B cell (primary cell): ENCODE measurements at regions not wholly inside any gene's neighbourhood (a gene's known extent, or its start where the extent isn't known, plus 50 kb on each side); places are given as distances from the start of the nearest gene placed in this dataset.

Source experiments
- ATAC-seq: fragments of 200-7000 bp; cut with Tn5 transposase; one replicate; pipeline ENCODE4 v1.10.0; 2021; ENCODE audit warnings: low read depth, mild to moderate bottlenecking, moderate number of reproducible peaks, moderate library complexity
- CTCF ChIA-PET: fragments of 350-600 bp; sonication (Branson Sonifier 250); formaldehyde crosslinking; loops from one replicate; lab custom pipeline; 2021; ENCODE audit warnings: antibody characterized with exemption, inconsistent platforms; lab: Charles Lee
- POLR2A ChIA-PET: fragments of 350-600 bp; sonication (Branson Sonifier 250); formaldehyde crosslinking; loops from one replicate; lab custom pipeline; 2021; ENCODE audit warnings: antibody characterized with exemption; lab: Charles Lee
- DNase-seq: peaks from one replicate; pipeline ENCODE4 v3.0.0; 2013
- H2AFZ ChIP-seq: 2 replicates; pipeline ENCODE4 v1.6.1; 2012; ENCODE audit warnings: mild to moderate bottlenecking, low read depth, low read length; ENCODE audit not compliant: insufficient read depth, poor library complexity, severe bottlenecking
- H3K27ac ChIP-seq, 2 donors: 1 replicate in 1 of 2; 2 replicates in 1 of 2; pipeline ENCODE4 v1.5.1; 2012 to 2013; ENCODE audit warnings: low read length in 2 of 2, mild to moderate bottlenecking in 2 of 2, moderate library complexity in 1 of 2
- H3K27me3 ChIP-seq, 4 experiments: fragments of 200-600 bp in 1 of 4; sonication (generic) in 1 of 4; replicated peaks in 1 of 4; 1 replicate in 2 of 4; 2 replicates in 2 of 4; pipeline versions ENCODE4 v1.6.1 to v1.7.0; 2013 to 2016; ENCODE audit warnings: low read length in 3 of 4, mild to moderate bottlenecking in 2 of 4, mixed read lengths in 1 of 4, moderate library complexity in 1 of 4; ENCODE audit not compliant: insufficient read depth in 4 of 4, control insufficient read depth in 3 of 4; ENCODE audit errors: control extremely low read depth in 1 of 4
- H3K36me3 ChIP-seq, 2 experiments: replicated peaks in 1 of 2; 1 replicate in 1 of 2; 2 replicates in 1 of 2; pipeline versions ENCODE4 v1.6.1 to v1.7.1; 2013; ENCODE audit warnings: low read length in 1 of 2; ENCODE audit not compliant: insufficient read depth in 2 of 2, control insufficient read depth in 1 of 2; ENCODE audit errors: control extremely low read depth in 1 of 2, extremely low read depth in 1 of 2
- H3K4me1 ChIP-seq, 2 donors: fragments of 200-600 bp in 1 of 2; sonication (generic) in 1 of 2; 1 replicate in 1 of 2; 2 replicates in 1 of 2; pipeline versions ENCODE4 v1.5.1 to v1.6.1; 2013 to 2017; ENCODE audit warnings: low read length in 2 of 2; ENCODE audit not compliant: control insufficient read depth in 2 of 2, insufficient read depth in 2 of 2
- H3K4me2 ChIP-seq: replicated peaks from 2 replicates; pipeline ENCODE3; 2012; ENCODE audit warnings: mild to moderate bottlenecking, low read depth, low read length; ENCODE audit not compliant: poor library complexity, severe bottlenecking
- H3K4me3 ChIP-seq, 5 experiments: fragments of 200-600 bp in 1 of 5; sonication (generic) in 1 of 5; 1 replicate in 3 of 5; 2 replicates in 2 of 5; pipeline versions ENCODE4 v1.5.1 to v1.7.0; 2011 to 2016; ENCODE audit warnings: low read length in 4 of 5, mild to moderate bottlenecking in 4 of 5, low read depth in 2 of 5, control low read depth in 1 of 5, moderate library complexity in 1 of 5; ENCODE audit not compliant: insufficient read depth in 1 of 5; ENCODE audit errors: control extremely low read depth in 1 of 5, extremely low read depth in 1 of 5
- H3K79me2 ChIP-seq: fragments of 200-600 bp; sonication (generic); one replicate; pipeline ENCODE4 v1.6.0; 2016; ENCODE audit warnings: low read length; ENCODE audit not compliant: control insufficient read depth, insufficient read depth
- H3K9ac ChIP-seq: fragments of 200-600 bp; sonication (generic); 2 replicates; pipeline ENCODE4 v1.6.1; 2017; ENCODE audit warnings: mild to moderate bottlenecking, low read length, moderate library complexity
- H3K9me3 ChIP-seq, 3 donors: one replicate each; pipeline versions ENCODE4 v1.6.1 to v1.7.1; 2013; ENCODE audit warnings: low read length in 2 of 3; ENCODE audit not compliant: control insufficient read depth in 2 of 3, insufficient read depth in 1 of 3; ENCODE audit errors: control extremely low read depth in 1 of 3
- H4K20me1 ChIP-seq: 2 replicates; pipeline ENCODE4 v1.6.0; 2012; ENCODE audit warnings: mild to moderate bottlenecking, low read length; ENCODE audit not compliant: insufficient read depth, control insufficient read depth, poor library complexity, severe bottlenecking
- H3K27ac Mint-ChIP-seq: one replicate; pipeline ENCODE4 v1.8.0; 2021; ENCODE audit warnings: mixed read lengths
- H3K27me3 Mint-ChIP-seq: one replicate; pipeline ENCODE4 v1.8.0; 2021; ENCODE audit warnings: mixed read lengths
- H3K4me1 Mint-ChIP-seq: one replicate; pipeline ENCODE4 v1.8.0; 2021; ENCODE audit warnings: mixed read lengths
- H3K4me3 Mint-ChIP-seq: one replicate; pipeline ENCODE4 v1.8.0; 2021; ENCODE audit warnings: mixed read lengths
- H3K9me3 Mint-ChIP-seq: one replicate; pipeline ENCODE4 v1.8.0; 2022; ENCODE audit warnings: mixed read lengths; ENCODE audit not compliant: insufficient read depth
- CTCF ChIP-seq: fragments of 200-600 bp; IDR thresholded peaks from one replicate; pipeline ENCODE4 v1.8.0; 2022; ENCODE audit warnings: antibody characterized with exemption, mild to moderate bottlenecking
- EZH2 ChIP-seq: IDR thresholded peaks from 2 replicates; pipeline ENCODE4 v1.6.1; 2012; ENCODE audit warnings: borderline replicate concordance, low read depth, mild to moderate bottlenecking, moderate library complexity, low read length; ENCODE audit not compliant: insufficient read depth, poor library complexity, severe bottlenecking
- WGBS: methylation state at CpG from one replicate; pipeline ENCODE4 v1.1.5; 2013; ENCODE audit warnings: missing lambda C conversion rate; ENCODE audit not compliant: insufficient coverage; 5-methylcytosine and 5-hydroxymethylcytosine counted together
- intact Hi-C: fragments of 100-400 bp; cut with micrococcal nuclease; formaldehyde crosslinking; loops from one replicate; pipeline ENCODE4 v1.10.0; 2022

GRCh38 chr3:193757457-193757856, 164.4 kb downstream of the OPA1 start:
- Mint-ChIP-seq H3K9me3 (peaks cover 9% of the 10 kb centered on the region), H3K27me3 (peaks cover 27% of the 10 kb centered on the region), H3K4me1 (no peaks in the 10 kb centered on the region), H3K27ac (no peak overlapping the region), H3K4me3 (no peak overlapping the region)
- H3K27me3 ChIP-seq: peaks cover 0 to 4% (median 2%) of the 10 kb centered on the region in 4 experiments
- H3K9me3 ChIP-seq: peaks cover 11 to 22% (median 12%) of the 10 kb centered on the region in 3 donors
- H3K36me3 ChIP-seq: no peaks in the 10 kb centered on the region
- POLR2A ChIA-PET: no interaction called here
- CTCF ChIA-PET: no interaction called here
- intact Hi-C loops: no loop called here
- no peaks in the 10 kb centered on the region for H3K79me2 ChIP-seq
- H3K9ac ChIP-seq: no peak overlapping the region
- no peak for ATAC-seq
- H3K4me2 ChIP-seq: no peak overlapping the region
- 100% methylated on average over 1 of the region's 2 CpGs for WGBS
- DNase-seq: no peak
- H4K20me1 ChIP-seq: no peaks in the 10 kb centered on the region
- TF ChIP-seq EZH2: no peak
- no peak for TF ChIP-seq CTCF
- no peak overlapping the region for H3K4me3 ChIP-seq
- H3K4me1 ChIP-seq: no peaks in the 10 kb centered on the region
- no peak overlapping the region for H3K27ac ChIP-seq
- no peak overlapping the region for H2AFZ ChIP-seq

- H3K4me1 ChIP-seq: no peaks in the 10 kb centered on the region
- H3K27ac Mint-ChIP-seq: no peak overlapping the region
- no peaks in the 10 kb centered on the region for H3K79me2 ChIP-seq
- H3K9ac ChIP-seq: no peak overlapping the region
- POLR2A ChIA-PET: no interaction called here
- H3K4me1 Mint-ChIP-seq: peaks cover 4% of the 10 kb centered on the region
- WGBS: 87% methylated on average over 2 of the region's 5 CpGs
- no peak for TF ChIP-seq CTCF
- TF ChIP-seq EZH2: no peak
- ATAC-seq (no peak), DNase-seq (no peak)
- H3K27me3 ChIP-seq: peaks cover 0 to 6% (median 2%) of the 10 kb centered on the region in 4 experiments
- H3K27me3 Mint-ChIP-seq: peaks cover 14% of the 10 kb centered on the region
- no peaks in the 10 kb centered on the region for H3K36me3 ChIP-seq
- H3K4me2 ChIP-seq: no peak overlapping the region
- intact Hi-C loops: no loop called here
- H3K27ac ChIP-seq: no peak overlapping the region
- H3K9me3 ChIP-seq: peaks cover 2 to 10% (median 6%) of the 10 kb centered on the region in 3 donors
- CTCF ChIA-PET: no interaction called here
- no peak overlapping the region for H2AFZ ChIP-seq
- no peak overlapping the region for H3K4me3 Mint-ChIP-seq
- H3K9me3 Mint-ChIP-seq: peaks cover 2% of the 10 kb centered on the region
- no peaks in the 10 kb centered on the region for H4K20me1 ChIP-seq
- no peak overlapping the region for H3K4me3 ChIP-seq
These were observed 169.0 kb downstream of the OPA1 start for GRCh38 chr3:193761969-193762368.
